ENCODE measurements at regions not wholly inside any gene's neighbourhood (a gene's known extent, or its start where the extent isn't known, plus 50 kb on each side); places are given as distances from the start of the nearest gene placed in this dataset.

- TF ChIP-seq CEBPG (CRISPR knock-in tag; IDR thresholded peaks at IDR 0.05) (peak; percentile 36; the same call in 1 of the 2 replicates), CEBPG (tag; conservative IDR thresholded peaks at IDR 0.05 in 1 of 2, IDR thresholded peaks at IDR 0.05 in 1 of 2) (no peak), CBX2 (IDR thresholded peaks at IDR 0.05; ENCODE audit: insufficient read depth, low read length, poor library complexity, severe bottlenecking) (no peak), SMAD4 (CRISPR knock-in tag; conservative IDR thresholded peaks at IDR 0.05) (no peak), ZFX (CRISPR knock-in tag; IDR thresholded peaks at IDR 0.05) (peak; percentile 28; the same call in 1 of the 2 replicates), ZKSCAN8 (CRISPR knock-in tag; IDR thresholded peaks at IDR 0.05) (no peak), PCBP2 (IDR thresholded peaks at IDR 0.05; ENCODE audit: low read depth, low read length, poor library complexity, severe bottlenecking) (no peak), MYNN (IDR thresholded peaks at IDR 0.05) (0 out of 2 replicates have a peak, but pooled peaks have one; percentile 30), MYNN (CRISPR knock-in tag; IDR thresholded peaks at IDR 0.05) (no peak), PTTG1 (tag; IDR thresholded peaks at IDR 0.05; ENCODE audit: low read depth) (no peak), MAFK (IDR thresholded peaks at IDR 0.05; ENCODE audit: low read length) (peak; percentile 28; the same call in 1 of the 2 replicates), C11orf30 (IDR thresholded peaks at IDR 0.05; ENCODE audit: low read depth) (peak; percentile 60; the same call in 1 of the 2 replicates), MEIS2 (IDR thresholded peaks at IDR 0.05; ENCODE audit: partially characterized antibody) (peak; percentile 97), JUN (IDR thresholded peaks at IDR 0.05; ENCODE audit: borderline replicate concordance, low read depth, low read length) (peak; percentile 87), JUN (CRISPR knock-in tag; IDR thresholded peaks at IDR 0.05; ENCODE audit: borderline replicate concordance) (no peak), ZC3H8 (IDR thresholded peaks at IDR 0.05) (no peak), NCOA1 (IDR thresholded peaks at IDR 0.05; ENCODE audit: low read depth) (peak; percentile 25; the same call in 1 of the 2 replicates), RFX1 (IDR thresholded peaks at IDR 0.05) (peak; percentile 45; the same call in 1 of the 2 replicates), MAFG (tag; conservative IDR thresholded peaks at IDR 0.05) (peak; percentile 37; the same call in 1 of the 2 replicates), ZNF592 (IDR thresholded peaks at IDR 0.05) (peak; percentile 87), RAD21 (CRISPR knock-in tag; conservative IDR thresholded peaks at IDR 0.05 in 1 of 2, IDR thresholded peaks at IDR 0.05 in 1 of 2) (0 out of 4 replicates have a peak, but pooled peaks of 1 of the 2 experiments have one; percentile 5), MXI1 (IDR thresholded peaks at IDR 0.05; ENCODE audit: low read depth, low read length) (no peak), BRF2 (IDR thresholded peaks at IDR 0.05; ENCODE audit: borderline replicate concordance, insufficient read depth, insufficient read length) (no peak)
- TF ChIP-seq, protein P1, sequence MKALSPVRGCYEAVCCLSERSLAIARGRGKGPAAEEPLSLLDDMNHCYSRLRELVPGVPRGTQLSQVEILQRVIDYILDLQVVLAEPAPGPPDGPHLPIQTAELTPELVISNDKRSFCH (CRISPR knock-in tag; IDR thresholded peaks at IDR 0.05), result no peak
- TF ChIP-seq, protein P1 (tag; IDR thresholded peaks at IDR 0.05), result no peak
Measured at GRCh38 chr18:62663731-62664336, 51.5 kb upstream of the PHLPP1 start (continued).

Data from K562 (cell line).